Liver (tissue), 3 donors: ENCODE measurements at regions not wholly inside any gene's neighbourhood (a gene's known extent, or its start where the extent isn't known, plus 50 kb on each side); places are given as distances from the start of the nearest gene placed in this dataset.

Source experiments
- GABPA ChIP-seq, 2 donors: IDR thresholded peaks in 1 of 2; conservative IDR thresholded peaks in 1 of 2; 2 replicates each; pipeline ENCODE4 v1.6.1; 2016; ENCODE audit warnings: antibody characterized with exemption in 2 of 2, mild to moderate bottlenecking in 1 of 2, moderate library complexity in 1 of 2
- SP1 ChIP-seq: IDR thresholded peaks from 2 replicates; pipeline ENCODE4 v1.6.1; 2018; ENCODE audit warnings: antibody characterized with exemption, mild to moderate bottlenecking
- TAF1 ChIP-seq: conservative IDR thresholded peaks from 2 replicates; pipeline ENCODE4 v1.6.1; 2016; ENCODE audit warnings: antibody characterized with exemption, mild to moderate bottlenecking
- YY1 ChIP-seq: IDR thresholded peaks from 2 replicates; pipeline ENCODE4 v1.6.1; 2016; ENCODE audit warnings: antibody characterized with exemption, mild to moderate bottlenecking
- TF ChIP-seq, protein P1 (sequence below): fragments of 150-350 bp; IDR thresholded peaks from 2 replicates; pipeline ENCODE4 v1.5.1; 2017; ENCODE audit warnings: improper control_type of control experiment, low read depth, low read length; ENCODE audit not compliant: missing input control
- TF ChIP-seq, protein P2 (sequence below): IDR thresholded peaks from 2 replicates; pipeline ENCODE4 v1.6.1; 2016; ENCODE audit warnings: antibody characterized with exemption
- TF ChIP-seq, protein P3 (sequence below): IDR thresholded peaks from 2 replicates; pipeline ENCODE4 v1.6.1; 2016; ENCODE audit warnings: antibody characterized with exemption
- TF ChIP-seq, protein P4 (sequence below): IDR thresholded peaks from 2 replicates; pipeline ENCODE4 v1.6.1; 2016; ENCODE audit warnings: antibody characterized with exemption
- TF ChIP-seq, protein P5 (sequence below): IDR thresholded peaks from 2 replicates; pipeline ENCODE4 v1.6.1; 2016; ENCODE audit warnings: antibody characterized with exemption, mild to moderate bottlenecking
- donor health status: healthy.
- donor health status: healthy.

DNA sequence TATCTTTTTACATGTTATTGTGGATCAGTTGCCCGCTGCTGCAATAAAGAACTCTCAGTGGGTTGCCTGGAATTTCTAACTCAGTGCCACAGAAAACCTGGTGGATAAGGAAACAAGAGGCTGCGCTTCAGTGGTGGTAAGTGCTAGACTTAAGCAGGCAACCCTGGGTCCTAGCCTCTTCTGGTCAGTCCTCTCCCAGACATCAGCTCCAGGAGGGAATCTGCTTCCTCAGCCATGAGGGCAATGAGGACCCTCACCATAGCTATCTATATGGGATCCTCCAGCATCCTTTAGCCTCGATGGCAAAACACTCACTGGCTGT is 490.7 kb upstream of the SULF2 start:
- TF ChIP-seq, protein P1, sequence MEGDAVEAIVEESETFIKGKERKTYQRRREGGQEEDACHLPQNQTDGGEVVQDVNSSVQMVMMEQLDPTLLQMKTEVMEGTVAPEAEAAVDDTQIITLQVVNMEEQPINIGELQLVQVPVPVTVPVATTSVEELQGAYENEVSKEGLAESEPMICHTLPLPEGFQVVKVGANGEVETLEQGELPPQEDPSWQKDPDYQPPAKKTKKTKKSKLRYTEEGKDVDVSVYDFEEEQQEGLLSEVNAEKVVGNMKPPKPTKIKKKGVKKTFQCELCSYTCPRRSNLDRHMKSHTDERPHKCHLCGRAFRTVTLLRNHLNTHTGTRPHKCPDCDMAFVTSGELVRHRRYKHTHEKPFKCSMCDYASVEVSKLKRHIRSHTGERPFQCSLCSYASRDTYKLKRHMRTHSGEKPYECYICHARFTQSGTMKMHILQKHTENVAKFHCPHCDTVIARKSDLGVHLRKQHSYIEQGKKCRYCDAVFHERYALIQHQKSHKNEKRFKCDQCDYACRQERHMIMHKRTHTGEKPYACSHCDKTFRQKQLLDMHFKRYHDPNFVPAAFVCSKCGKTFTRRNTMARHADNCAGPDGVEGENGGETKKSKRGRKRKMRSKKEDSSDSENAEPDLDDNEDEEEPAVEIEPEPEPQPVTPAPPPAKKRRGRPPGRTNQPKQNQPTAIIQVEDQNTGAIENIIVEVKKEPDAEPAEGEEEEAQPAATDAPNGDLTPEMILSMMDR: no peak
- TF ChIP-seq, protein P2, sequence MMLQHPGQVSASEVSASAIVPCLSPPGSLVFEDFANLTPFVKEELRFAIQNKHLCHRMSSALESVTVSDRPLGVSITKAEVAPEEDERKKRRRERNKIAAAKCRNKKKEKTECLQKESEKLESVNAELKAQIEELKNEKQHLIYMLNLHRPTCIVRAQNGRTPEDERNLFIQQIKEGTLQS: no peak
- no peak for TF ChIP-seq TAF1
- TF ChIP-seq, protein P3, sequence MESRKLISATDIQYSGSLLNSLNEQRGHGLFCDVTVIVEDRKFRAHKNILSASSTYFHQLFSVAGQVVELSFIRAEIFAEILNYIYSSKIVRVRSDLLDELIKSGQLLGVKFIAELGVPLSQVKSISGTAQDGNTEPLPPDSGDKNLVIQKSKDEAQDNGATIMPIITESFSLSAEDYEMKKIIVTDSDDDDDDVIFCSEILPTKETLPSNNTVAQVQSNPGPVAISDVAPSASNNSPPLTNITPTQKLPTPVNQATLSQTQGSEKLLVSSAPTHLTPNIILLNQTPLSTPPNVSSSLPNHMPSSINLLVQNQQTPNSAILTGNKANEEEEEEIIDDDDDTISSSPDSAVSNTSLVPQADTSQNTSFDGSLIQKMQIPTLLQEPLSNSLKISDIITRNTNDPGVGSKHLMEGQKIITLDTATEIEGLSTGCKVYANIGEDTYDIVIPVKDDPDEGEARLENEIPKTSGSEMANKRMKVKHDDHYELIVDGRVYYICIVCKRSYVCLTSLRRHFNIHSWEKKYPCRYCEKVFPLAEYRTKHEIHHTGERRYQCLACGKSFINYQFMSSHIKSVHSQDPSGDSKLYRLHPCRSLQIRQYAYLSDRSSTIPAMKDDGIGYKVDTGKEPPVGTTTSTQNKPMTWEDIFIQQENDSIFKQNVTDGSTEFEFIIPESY: no peak
- no peak for TF ChIP-seq SP1
- TF ChIP-seq, protein P4, sequence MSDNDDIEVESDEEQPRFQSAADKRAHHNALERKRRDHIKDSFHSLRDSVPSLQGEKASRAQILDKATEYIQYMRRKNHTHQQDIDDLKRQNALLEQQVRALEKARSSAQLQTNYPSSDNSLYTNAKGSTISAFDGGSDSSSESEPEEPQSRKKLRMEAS: no peak
- TF ChIP-seq GABPA (IDR thresholded peaks at IDR 0.05 in 1 of 2, conservative IDR thresholded peaks at IDR 0.05 in 1 of 2): no peak
- TF ChIP-seq YY1: no peak
- TF ChIP-seq, protein P5, sequence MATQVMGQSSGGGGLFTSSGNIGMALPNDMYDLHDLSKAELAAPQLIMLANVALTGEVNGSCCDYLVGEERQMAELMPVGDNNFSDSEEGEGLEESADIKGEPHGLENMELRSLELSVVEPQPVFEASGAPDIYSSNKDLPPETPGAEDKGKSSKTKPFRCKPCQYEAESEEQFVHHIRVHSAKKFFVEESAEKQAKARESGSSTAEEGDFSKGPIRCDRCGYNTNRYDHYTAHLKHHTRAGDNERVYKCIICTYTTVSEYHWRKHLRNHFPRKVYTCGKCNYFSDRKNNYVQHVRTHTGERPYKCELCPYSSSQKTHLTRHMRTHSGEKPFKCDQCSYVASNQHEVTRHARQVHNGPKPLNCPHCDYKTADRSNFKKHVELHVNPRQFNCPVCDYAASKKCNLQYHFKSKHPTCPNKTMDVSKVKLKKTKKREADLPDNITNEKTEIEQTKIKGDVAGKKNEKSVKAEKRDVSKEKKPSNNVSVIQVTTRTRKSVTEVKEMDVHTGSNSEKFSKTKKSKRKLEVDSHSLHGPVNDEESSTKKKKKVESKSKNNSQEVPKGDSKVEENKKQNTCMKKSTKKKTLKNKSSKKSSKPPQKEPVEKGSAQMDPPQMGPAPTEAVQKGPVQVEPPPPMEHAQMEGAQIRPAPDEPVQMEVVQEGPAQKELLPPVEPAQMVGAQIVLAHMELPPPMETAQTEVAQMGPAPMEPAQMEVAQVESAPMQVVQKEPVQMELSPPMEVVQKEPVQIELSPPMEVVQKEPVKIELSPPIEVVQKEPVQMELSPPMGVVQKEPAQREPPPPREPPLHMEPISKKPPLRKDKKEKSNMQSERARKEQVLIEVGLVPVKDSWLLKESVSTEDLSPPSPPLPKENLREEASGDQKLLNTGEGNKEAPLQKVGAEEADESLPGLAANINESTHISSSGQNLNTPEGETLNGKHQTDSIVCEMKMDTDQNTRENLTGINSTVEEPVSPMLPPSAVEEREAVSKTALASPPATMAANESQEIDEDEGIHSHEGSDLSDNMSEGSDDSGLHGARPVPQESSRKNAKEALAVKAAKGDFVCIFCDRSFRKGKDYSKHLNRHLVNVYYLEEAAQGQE: no peak
